Sigmoid colon (tissue), 6 donors: ENCODE measurements at regions not wholly inside any gene's neighbourhood (a gene's known extent, or its start where the extent isn't known, plus 50 kb on each side); places are given as distances from the start of the nearest gene placed in this dataset.

Experiments used
- DNase-seq: peaks from one replicate; pipeline ENCODE4 v3.0.0-alpha.2; 2019
- H3K27ac ChIP-seq, 4 donors: fragments of 200-600 bp; sonication (generic); one replicate each; pipeline ENCODE4 v1.5.1; 2016 to 2019; ENCODE audit warnings: mild to moderate bottlenecking in 1 of 4
- H3K27me3 ChIP-seq, 3 donors: fragments of 200-600 bp; sonication (generic); one replicate each; pipeline ENCODE4 v1.5.1; 2019; ENCODE audit warnings: mild to moderate bottlenecking in 1 of 3
- H3K36me3 ChIP-seq, 4 donors: fragments of 200-600 bp; sonication (generic); one replicate each; pipeline ENCODE4 v1.5.1; 2016 to 2019
- H3K4me1 ChIP-seq, 4 donors: fragments of 200-600 bp; sonication (generic); one replicate each; pipeline ENCODE4 v1.5.1; 2017 to 2019
- H3K4me3 ChIP-seq, 4 donors: fragments of 200-600 bp; sonication (generic); one replicate each; pipeline ENCODE4 v1.5.1; 2017 to 2019; ENCODE audit warnings: mild to moderate bottlenecking in 2 of 4, moderate library complexity in 1 of 4
- H3K9me3 ChIP-seq, 4 donors: fragments of 200-600 bp in 3 of 4; sonication (generic) in 3 of 4; one replicate each; pipeline versions ENCODE4 v1.5.1 to v1.6.1; 2013 to 2019
- EP300 ChIP-seq, 4 donors: sonication (generic); formaldehyde crosslinking; IDR thresholded peaks; one replicate each; pipeline ENCODE4 v1.6.1; 2017; ENCODE audit warnings: antibody characterized with exemption in 4 of 4
- POLR2A ChIP-seq, 2 donors: fragments of 450-650 bp; IDR thresholded peaks; one replicate each; pipeline ENCODE4 v1.6.1; 2016; ENCODE audit warnings: antibody characterized with exemption in 2 of 2, mild to moderate bottlenecking in 2 of 2, moderate library complexity in 2 of 2
- POLR2AphosphoS5 ChIP-seq, 4 donors: sonication (generic); formaldehyde crosslinking; IDR thresholded peaks; one replicate each; pipeline ENCODE4 v1.6.1; 2017; ENCODE audit warnings: antibody characterized with exemption in 4 of 4
- WGBS, 2 donors: extraction: QIAGEN DNeasy Blood & Tissue Kit; methylation state at CpG; one replicate each; pipeline ENCODE4 v1.1.7; 2013; 5-methylcytosine and 5-hydroxymethylcytosine counted together
- intact Hi-C: fragments of 100-400 bp; cut with DNase I; formaldehyde crosslinking; loops from one replicate; pipeline ENCODE4 v1.15.1; 2023
- TF ChIP-seq, protein P1 (sequence below), 4 experiments: fragments of 450-650 bp in 3 of 4; fragments of 200-600 bp in 1 of 4; IDR thresholded peaks; one replicate each; pipeline ENCODE4 v1.5.1; 2016 to 2019; ENCODE audit warnings: antibody characterized with exemption in 4 of 4, mild to moderate bottlenecking in 3 of 4, moderate library complexity in 2 of 4
- donor health status: healthy with polysubstance abuse.
- donor health status: healthy.

DNA sequence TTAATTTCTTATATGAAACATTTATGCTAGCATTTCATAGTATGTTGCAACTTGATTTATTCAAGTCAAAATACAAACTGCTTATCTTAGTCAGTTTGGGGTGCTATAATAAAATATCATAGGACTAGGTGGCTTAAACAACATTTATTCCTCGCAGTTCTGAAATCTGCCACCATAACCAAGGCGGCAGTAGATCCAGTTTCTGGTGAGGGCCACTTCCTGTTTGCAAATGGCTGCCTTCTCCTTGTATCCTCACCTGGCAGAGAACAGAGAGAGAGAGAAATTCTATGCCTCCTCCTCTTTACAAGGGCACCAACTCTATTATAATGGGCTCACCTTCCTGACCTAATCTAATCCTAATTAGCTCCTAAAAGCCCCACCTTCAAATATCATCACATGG is 76.1 kb upstream of the RGS2 start:
- Histone ChIP-seq H3K27ac (no peak overlapping the region), H3K4me1 (peaks cover 0 to 8% (median 0%) of the 10 kb centered on the region in 4 donors), H3K9me3 (no peaks in the 10 kb centered on the region), H3K36me3 (no peaks in the 10 kb centered on the region), H3K27me3 (no peaks in the 10 kb centered on the region), H3K4me3 (no peak overlapping the region)
- TF ChIP-seq POLR2A (IDR thresholded peaks at IDR 0.05), result no peak
- 95 to 97% methylated on average over 2 of the region's 2 CpGs for WGBS, 2 donors
- no peak for DNase-seq
- intact Hi-C loops, result no loop called here

DNA sequence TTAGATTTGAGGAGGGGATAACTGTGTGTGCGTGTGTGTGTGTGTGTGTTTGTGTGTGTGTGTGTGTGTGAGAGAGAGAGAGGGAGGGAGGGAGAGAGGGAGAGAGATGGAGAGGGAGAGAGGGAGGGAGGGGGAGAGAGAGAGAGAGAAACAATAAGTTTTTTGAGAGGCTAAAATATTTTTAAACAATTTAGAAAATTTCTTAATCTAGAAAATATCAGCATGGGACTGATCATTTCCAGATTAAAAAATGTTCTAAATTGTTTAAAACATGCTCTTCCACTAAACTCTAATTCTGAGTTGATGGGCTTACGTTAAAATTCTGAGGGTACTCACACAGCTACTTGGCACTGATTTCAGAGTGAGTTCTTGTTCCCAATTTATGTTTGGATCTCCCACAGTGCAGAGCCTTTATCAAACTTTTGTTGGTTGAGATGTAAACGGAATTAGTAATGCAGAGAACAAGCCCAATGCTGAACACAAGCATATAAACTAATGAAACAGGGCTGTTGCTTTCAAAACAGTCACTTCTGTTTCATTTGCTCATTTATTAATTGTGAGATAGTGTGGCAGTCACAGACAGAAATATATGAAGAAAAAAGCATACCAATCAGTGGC is 73.4 kb upstream of the RGS2 start:
- no peak overlapping the region for H3K27ac ChIP-seq
- H3K4me1 ChIP-seq, result peaks cover 0 to 8% (median 0%) of the 10 kb centered on the region in 4 donors
- no peak overlapping the region for H3K4me3 ChIP-seq
- no peaks in the 10 kb centered on the region for H3K27me3 ChIP-seq
- no peaks in the 10 kb centered on the region for H3K36me3 ChIP-seq
- intact Hi-C loops, result no loop called here
- no peak for DNase-seq
- no peaks in the 10 kb centered on the region for H3K9me3 ChIP-seq
- WGBS, 2 donors, result 78 to 82% methylated on average over 3 of the region's 3 CpGs
- TF ChIP-seq EP300 (IDR thresholded peaks at IDR 0.05) (no peak), POLR2A (IDR thresholded peaks at IDR 0.05) (no peak), POLR2AphosphoS5 (IDR thresholded peaks at IDR 0.05) (no peak)
- TF ChIP-seq, protein P1, sequence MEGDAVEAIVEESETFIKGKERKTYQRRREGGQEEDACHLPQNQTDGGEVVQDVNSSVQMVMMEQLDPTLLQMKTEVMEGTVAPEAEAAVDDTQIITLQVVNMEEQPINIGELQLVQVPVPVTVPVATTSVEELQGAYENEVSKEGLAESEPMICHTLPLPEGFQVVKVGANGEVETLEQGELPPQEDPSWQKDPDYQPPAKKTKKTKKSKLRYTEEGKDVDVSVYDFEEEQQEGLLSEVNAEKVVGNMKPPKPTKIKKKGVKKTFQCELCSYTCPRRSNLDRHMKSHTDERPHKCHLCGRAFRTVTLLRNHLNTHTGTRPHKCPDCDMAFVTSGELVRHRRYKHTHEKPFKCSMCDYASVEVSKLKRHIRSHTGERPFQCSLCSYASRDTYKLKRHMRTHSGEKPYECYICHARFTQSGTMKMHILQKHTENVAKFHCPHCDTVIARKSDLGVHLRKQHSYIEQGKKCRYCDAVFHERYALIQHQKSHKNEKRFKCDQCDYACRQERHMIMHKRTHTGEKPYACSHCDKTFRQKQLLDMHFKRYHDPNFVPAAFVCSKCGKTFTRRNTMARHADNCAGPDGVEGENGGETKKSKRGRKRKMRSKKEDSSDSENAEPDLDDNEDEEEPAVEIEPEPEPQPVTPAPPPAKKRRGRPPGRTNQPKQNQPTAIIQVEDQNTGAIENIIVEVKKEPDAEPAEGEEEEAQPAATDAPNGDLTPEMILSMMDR (IDR thresholded peaks at IDR 0.05), result no peak

DNA sequence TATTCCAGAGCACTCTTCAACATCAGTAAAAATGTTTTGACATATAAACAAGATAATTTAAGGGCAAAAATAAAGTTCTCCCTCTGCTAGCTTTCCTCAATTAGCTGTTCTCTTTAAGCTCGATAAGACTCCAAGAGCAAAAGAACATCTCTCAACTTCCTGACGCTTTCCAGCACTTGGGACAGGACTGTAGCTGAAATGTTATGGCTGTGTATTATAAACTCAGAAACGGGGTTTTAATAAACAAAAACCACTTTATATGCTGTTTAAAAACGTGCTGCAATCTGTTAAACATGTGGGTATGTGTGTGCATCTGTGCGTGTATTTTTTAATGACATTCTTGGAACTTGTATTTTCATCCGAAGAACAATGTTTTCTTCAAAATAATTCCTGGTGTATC is 71.5 kb upstream of the RGS2 start:
- 63 to 68% methylated on average over 6 of the region's 6 CpGs for WGBS, 2 donors
- intact Hi-C loops, result no loop called here

DNA sequence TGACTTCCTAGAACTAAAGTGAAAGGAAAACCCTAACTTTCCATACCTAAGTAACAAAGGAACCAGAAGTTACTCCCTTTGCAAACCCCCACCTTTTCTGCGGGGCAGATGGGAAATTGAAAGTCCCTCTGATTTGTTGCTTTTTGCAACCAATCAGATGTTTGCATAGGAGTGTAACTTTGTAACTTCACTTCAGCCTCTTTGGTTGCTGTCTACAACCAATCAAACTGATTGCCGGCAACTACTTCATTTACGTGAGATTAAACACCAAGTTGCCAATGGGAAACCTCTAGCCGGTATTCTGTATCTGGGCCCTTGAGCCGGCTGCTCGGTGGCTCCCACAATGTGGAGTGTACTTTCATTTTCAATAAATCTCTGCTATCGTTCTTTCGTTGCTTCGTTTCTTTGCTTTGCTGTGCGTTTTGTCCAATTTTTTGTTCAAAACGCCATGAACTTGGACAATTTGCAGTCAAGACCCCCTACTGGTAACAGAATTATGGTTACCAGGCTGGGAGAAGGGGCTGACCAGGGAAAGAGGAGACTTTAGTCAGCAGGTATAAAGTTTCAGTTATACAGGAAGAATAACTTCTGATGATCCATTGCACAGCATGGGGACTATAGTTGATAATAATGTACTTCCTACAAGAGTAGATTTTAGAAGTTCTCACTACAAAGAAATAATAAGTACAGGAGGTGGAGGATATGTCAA is 69.2 kb upstream of the RGS2 start:
- H3K27ac ChIP-seq, result no peak overlapping the region
- peaks cover 0 to 8% (median 0%) of the 10 kb centered on the region in 4 donors for H3K4me1 ChIP-seq
- H3K27me3 ChIP-seq, result no peaks in the 10 kb centered on the region
- no peaks in the 10 kb centered on the region for H3K9me3 ChIP-seq
- H3K4me3 ChIP-seq, result no peak overlapping the region
- intact Hi-C loops, result no loop called here
- H3K36me3 ChIP-seq, result no peaks in the 10 kb centered on the region
- no peak for TF ChIP-seq EP300 (IDR thresholded peaks at IDR 0.05)
- 92 to 96% methylated on average over 11 of the region's 11 CpGs for WGBS, 2 donors
- no peak for DNase-seq

More for the DNA sequence above, 71.5 kb upstream of the RGS2 start:
- H3K27me3 ChIP-seq, result no peaks in the 10 kb centered on the region
- no peaks in the 10 kb centered on the region for H3K9me3 ChIP-seq
- no peak for DNase-seq
- H3K4me3 ChIP-seq, result no peak overlapping the region
- TF ChIP-seq, protein P1 (IDR thresholded peaks at IDR 0.05), result no peak
- no peak for TF ChIP-seq POLR2A (IDR thresholded peaks at IDR 0.05)
- no peak for TF ChIP-seq POLR2AphosphoS5 (IDR thresholded peaks at IDR 0.05)
- no peak for TF ChIP-seq EP300 (IDR thresholded peaks at IDR 0.05)
- H3K36me3 ChIP-seq, result no peaks in the 10 kb centered on the region
- H3K27ac ChIP-seq, result peak overlapping the region in 2 of 4 donors; percentile 31 to 51
- peaks cover 0 to 8% (median 0%) of the 10 kb centered on the region in 4 donors for H3K4me1 ChIP-seq

DNA sequence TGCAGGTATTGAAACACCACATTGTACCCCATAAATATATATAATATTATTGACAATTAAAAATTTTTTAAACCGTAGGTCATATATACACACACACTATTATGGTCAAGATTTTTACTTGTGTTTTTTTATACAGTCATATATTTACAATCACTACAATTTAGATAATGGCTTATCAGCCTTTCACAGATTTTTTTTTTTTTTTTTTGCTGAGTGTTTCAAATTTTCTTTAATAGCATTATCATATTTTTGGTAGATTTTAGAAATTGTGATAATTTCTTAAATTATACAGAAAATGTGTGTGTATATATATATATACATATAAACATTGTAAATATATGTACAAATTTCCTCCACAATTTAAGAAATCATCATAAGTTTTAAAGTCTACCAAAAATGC is 68.6 kb upstream of the RGS2 start:
- Histone ChIP-seq H3K4me3 (no peak overlapping the region), H3K36me3 (no peaks in the 10 kb centered on the region), H3K4me1 (peaks cover 0 to 8% (median 0%) of the 10 kb centered on the region in 4 donors), H3K27ac (no peak overlapping the region), H3K9me3 (no peaks in the 10 kb centered on the region), H3K27me3 (no peaks in the 10 kb centered on the region)
- intact Hi-C loops, result no loop called here
- TF ChIP-seq POLR2A (IDR thresholded peaks at IDR 0.05) (no peak), POLR2AphosphoS5 (IDR thresholded peaks at IDR 0.05) (no peak), EP300 (IDR thresholded peaks at IDR 0.05) (no peak)
- TF ChIP-seq, protein P1 (IDR thresholded peaks at IDR 0.05), result no peak
- 74 to 93% methylated on average over 1 of the region's 1 CpG for WGBS, 2 donors
- DNase-seq, result no peak
